NCI-H1417 (cell line): ENCODE measurements at regions not wholly inside any gene's neighbourhood (a gene's known extent, or its start where the extent isn't known, plus 50 kb on each side); places are given as distances from the start of the nearest gene placed in this dataset.

Experiments used
- DNase-seq, 3 experiments: peaks; one replicate each; lab custom pipeline; 2025; lab: John Stamatoyannopoulos, UW

GRCh38 chr5:175579742-175580432 lies 78.0 kb upstream of the HRH2 start:
- DNase-seq = peak in 1 of 3 experiments; percentile 2

- DNase-seq = no peak
Observed at GRCh38 chr5:175582697-175583096, 75.2 kb upstream of the HRH2 start.

- DNase-seq = no peak
Observed at GRCh38 chr5:175585567-175585966, 72.3 kb upstream of the HRH2 start.

GRCh38 chr5:175588709-175589429 lies 69.0 kb upstream of the HRH2 start:
- no peak for DNase-seq

DNA sequence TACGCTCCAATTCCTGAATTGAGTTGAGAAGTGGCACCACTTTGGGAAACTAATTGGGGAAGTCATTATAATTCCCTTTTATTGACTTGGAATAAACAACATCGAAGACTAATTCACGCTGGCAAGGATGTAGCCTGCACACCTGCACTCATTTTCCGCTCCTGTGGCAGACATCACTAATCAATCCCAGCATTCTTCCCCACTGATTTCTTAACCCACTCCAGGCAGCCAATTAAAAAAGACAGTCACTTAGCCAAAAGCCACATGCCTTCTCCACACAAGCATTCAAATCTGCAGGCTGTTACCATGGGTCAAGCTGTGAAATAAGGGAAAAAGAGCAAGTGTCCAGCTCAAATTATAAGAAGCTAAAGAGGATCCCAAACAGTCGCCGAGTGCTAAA lies 68.2 kb upstream of the HRH2 start:
- peak in 1 of 3 experiments; percentile 42 for DNase-seq

DNA sequence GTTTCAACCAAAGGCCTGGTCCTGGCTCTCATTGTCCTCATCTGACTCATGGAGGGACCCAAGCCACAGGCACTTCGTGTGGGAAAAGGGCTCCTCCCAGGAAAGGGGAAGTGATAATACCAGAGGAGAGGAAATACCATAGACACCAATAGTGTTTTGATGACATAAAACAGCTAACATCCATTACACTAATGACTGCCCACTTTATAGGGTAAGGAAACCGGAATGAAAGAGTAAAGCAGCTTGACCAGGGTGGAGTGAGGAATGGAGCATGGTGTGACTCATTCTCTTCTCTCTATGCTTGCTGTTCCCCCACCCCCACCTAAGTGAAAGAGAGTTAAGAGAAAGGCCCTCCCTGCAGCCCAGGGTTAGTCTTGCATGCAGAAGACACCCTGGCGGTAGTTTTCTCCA lies 67.4 kb upstream of the HRH2 start:
- no peak for DNase-seq

GRCh38 chr5:175591293-175591692 lies 66.6 kb upstream of the HRH2 start:
- no peak for DNase-seq

- no peak for DNase-seq
Observed at GRCh38 chr5:175593794-175594193, 64.1 kb upstream of the HRH2 start.

DNA sequence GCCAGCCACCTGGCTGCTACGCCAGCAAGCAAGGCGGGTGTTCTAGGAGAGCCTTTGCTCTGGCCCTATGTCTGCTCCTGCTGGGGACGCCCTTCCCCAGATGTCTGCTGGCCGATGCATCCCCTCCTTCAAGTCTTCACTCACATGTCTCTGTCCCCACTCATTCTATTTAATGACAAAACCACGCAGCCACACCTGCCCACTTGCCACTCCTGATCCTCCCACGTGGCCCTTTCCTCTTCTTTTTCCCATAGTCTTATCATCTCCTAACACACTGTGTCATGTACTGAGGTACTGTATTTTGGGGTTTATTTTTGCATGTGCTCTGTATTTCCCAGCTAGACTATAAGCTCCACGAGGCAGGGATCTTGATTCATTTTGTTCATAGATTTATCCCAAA lies 62.0 kb upstream of the HRH2 start:
- no peak for DNase-seq

DNA sequence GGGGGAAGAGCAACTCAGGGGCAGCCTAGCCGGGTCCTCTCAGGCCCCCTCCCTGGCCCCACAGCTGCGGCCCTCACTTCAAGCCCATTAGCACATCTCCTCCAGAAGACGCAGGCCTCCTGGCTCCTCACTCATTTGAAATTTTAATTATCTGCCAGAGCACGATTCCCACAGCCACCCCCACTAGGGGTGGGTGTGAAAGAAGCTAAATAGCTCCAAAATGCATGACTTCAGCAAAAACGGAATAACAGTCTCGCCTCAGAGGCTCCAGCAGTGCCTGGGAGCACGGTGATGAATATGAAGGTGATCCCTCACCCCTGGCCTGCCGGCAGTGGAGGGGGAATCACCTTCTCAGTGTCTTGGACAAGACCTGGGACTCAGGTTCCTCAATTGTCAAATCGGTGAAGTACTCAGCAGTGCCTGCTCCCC lies 61.1 kb upstream of the HRH2 start:
- DNase-seq = no peak

- DNase-seq = no peak
Observed at GRCh38 chr5:175597718-175598117, 60.2 kb upstream of the HRH2 start.

DNA sequence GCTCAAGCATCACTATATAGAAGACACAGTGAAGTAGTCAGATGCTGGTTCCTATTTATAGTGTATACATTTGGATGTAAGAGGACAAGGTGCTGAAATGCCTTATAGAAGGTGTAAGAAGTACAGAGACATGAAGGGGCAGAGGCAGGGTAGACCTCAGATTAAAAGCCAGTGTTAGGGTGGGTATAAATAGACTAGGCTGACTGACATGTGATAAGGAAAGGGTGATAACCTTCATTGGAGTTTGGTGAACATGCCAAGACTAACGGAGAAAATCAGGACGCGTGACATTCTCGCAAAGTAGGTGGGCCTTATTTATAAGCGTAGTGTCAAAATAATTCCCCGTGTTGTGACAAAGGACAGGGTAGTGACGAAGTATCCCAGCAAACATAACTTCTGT lies 59.1 kb upstream of the HRH2 start:
- DNase-seq = no peak

DNA sequence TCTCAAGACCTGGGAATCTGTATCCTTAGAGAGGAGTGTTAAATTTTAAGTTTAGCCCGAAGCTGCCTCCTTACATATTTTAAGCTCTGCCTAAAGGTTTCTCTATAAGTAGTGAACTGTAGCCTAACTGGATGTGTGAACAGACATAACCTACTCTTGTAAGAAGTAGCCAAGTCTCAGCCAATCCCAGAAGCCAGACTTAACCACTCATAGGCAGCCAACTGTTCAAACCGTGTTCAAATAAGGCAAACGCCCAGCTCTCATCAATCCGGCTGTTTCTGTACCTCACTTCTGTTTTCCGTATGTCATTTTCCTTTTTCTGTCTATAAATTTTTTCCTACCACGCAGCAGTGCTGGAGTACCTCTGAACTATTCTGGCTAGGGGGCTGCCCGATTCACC lies 58.7 kb upstream of the HRH2 start:
- DNase-seq = no peak

- no peak for DNase-seq
Observed at GRCh38 chr5:175603987-175604739, 53.7 kb upstream of the HRH2 start.

- DNase-seq = no peak
Observed at GRCh38 chr5:175606409-175606808, 51.5 kb upstream of the HRH2 start.
